Karpas-422 (cell line): ENCODE measurements at regions not wholly inside any gene's neighbourhood (a gene's known extent, or its start where the extent isn't known, plus 50 kb on each side); places are given as distances from the start of the nearest gene placed in this dataset.

ENCODE experiments used
- DNase-seq: peaks from one replicate; pipeline ENCODE4 v3.0.0-alpha.2; 2015
- H2AFZ ChIP-seq: fragments of 200-600 bp; sonication (generic); 2 replicates; pipeline ENCODE4 v1.6.1; 2014; ENCODE audit warnings: antibody characterized with exemption, low read length, mixed read lengths
- H3K27ac ChIP-seq: fragments of 200-600 bp; sonication (generic); 2 replicates; pipeline ENCODE4 v1.5.1; 2014; ENCODE audit warnings: mild to moderate bottlenecking, low read length, moderate library complexity
- H3K27me3 ChIP-seq: fragments of 200-600 bp; sonication (generic); 2 replicates; pipeline ENCODE4 v1.6.1; 2014; ENCODE audit warnings: low read length, mixed read lengths
- H3K36me3 ChIP-seq: fragments of 200-600 bp; sonication (generic); 2 replicates; pipeline ENCODE4 v1.6.1; 2014; ENCODE audit warnings: low read length, mixed read lengths; ENCODE audit not compliant: insufficient read depth
- H3K4me1 ChIP-seq: fragments of 200-600 bp; sonication (generic); 2 replicates; pipeline ENCODE4 v1.6.1; 2014; ENCODE audit warnings: mild to moderate bottlenecking, low read length, mixed read lengths
- H3K4me2 ChIP-seq: fragments of 200-600 bp; sonication (generic); 2 replicates; pipeline ENCODE4 v1.6.1; 2014; ENCODE audit warnings: low read length, low read depth, mild to moderate bottlenecking; ENCODE audit not compliant: poor library complexity, severe bottlenecking
- H3K4me3 ChIP-seq: fragments of 200-600 bp; sonication (generic); 2 replicates; pipeline ENCODE4 v1.5.1; 2014; ENCODE audit warnings: mild to moderate bottlenecking, antibody characterized with exemption, low read length, mixed read lengths
- H3K79me2 ChIP-seq: fragments of 200-600 bp; sonication (generic); 2 replicates; pipeline ENCODE4 v1.6.1; 2014; ENCODE audit warnings: mild to moderate bottlenecking, low read length, mixed read lengths
- H3K9ac ChIP-seq: fragments of 200-600 bp; sonication (generic); 2 replicates; pipeline ENCODE4 v1.6.0; 2014; ENCODE audit warnings: low read length
- H3K9me2 ChIP-seq: fragments of 200-600 bp; sonication (generic), shearing (Covaris generic); replicated peaks from 2 replicates; pipeline ENCODE4 v1.6.0; 2014; ENCODE audit warnings: mild to moderate bottlenecking, low read length, moderate library complexity; ENCODE audit not compliant: insufficient read depth
- H3K9me3 ChIP-seq: fragments of 300-700, 200-600 bp; sonication (generic); 2 replicates; pipeline ENCODE4 v1.6.1; 2014; ENCODE audit warnings: low read length, mixed read lengths
- H4K20me1 ChIP-seq: fragments of 200-600 bp; sonication (generic); 2 replicates; pipeline ENCODE4 v1.6.1; 2014; ENCODE audit warnings: mild to moderate bottlenecking, antibody characterized with exemption, low read length, low read depth; ENCODE audit not compliant: insufficient read depth

DNA sequence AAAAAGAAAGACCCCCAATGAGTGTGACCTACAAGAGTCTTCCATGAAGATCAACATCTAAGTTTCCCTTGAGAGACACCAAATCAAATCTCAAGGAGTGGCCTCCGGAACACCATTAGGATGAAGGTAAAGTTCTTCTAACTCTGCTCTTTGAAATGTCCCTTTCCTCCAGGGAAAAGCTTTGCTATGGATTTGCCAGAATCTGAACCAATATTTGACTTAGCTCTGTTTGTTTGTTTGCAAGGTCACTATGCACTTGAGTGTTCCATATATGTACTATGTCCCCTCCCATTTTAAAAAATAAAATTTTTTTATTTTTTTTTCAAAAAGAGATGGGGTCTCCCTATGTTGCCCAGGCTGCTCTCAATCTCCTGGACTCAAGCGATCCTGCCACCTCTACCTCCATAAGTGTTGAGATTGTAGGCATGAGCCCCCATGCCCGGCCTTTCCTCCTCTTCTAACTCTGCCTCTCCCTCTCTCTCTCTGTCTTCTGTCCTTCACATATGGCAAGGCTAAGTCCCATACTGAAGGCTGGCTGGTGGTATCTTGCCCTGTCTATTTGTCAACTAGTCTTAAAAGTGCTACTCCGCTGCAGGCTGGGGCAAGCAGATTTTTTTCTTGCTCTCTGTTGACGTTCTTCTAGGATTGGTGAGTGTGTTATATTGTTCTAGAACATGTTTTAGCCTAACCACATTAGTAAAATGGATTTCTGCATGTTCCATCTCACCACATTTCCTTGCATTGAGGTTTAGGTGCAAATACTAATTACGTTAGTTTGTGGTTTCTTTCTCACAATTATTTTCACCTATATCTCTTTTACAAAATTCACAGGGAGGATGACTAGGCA lies 276.7 kb upstream of the DYNLRB2 start:
- DNase-seq = no peak
- no peak overlapping the region for H3K4me3 ChIP-seq
- no peaks in the 10 kb centered on the region for H3K9me2 ChIP-seq
- no peak overlapping the region for H3K4me2 ChIP-seq
- no peaks in the 10 kb centered on the region for H3K4me1 ChIP-seq
- no peaks in the 10 kb centered on the region for H3K27me3 ChIP-seq
- H3K27ac ChIP-seq = no peak overlapping the region
- no peak overlapping the region for H2AFZ ChIP-seq
- H4K20me1 ChIP-seq = no peaks in the 10 kb centered on the region
- H3K79me2 ChIP-seq = no peaks in the 10 kb centered on the region
- H3K9ac ChIP-seq = no peak overlapping the region
- H3K9me3 ChIP-seq = no peaks in the 10 kb centered on the region
- H3K36me3 ChIP-seq = no peaks in the 10 kb centered on the region

DNA sequence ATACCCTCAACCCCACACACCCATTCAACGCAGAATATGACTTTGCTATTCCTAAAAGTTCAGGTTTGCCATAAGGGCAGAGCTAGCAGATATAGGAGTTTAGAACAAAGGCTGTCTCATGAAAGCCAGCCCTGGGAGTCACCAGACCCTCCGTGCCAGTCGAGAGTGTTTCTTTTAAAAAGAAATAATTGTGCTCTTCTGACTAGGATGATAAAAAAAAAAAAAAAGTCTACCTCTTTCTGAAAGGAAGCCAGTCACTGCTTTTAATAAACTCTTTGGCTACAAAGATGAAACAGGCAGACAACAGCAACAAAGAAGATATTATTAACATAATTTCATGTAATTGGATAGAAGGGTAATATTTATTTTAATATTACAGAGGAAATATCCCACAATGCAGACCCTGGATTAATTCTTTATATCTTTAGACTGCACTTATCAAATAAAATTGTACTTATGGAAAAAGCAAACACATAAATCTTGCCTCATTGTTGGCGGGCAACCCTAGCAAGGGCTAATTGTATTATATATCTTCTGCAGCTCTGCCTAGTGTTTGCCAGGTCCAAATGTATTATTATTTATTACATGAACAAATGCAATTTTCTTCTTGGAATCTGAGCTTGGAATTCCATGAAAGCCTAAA lies 277.5 kb upstream of the DYNLRB2 start:
- Histone ChIP-seq H2AFZ (no peak overlapping the region), H3K9ac (no peak overlapping the region), H3K4me1 (no peaks in the 10 kb centered on the region), H4K20me1 (no peaks in the 10 kb centered on the region), H3K4me3 (no peak overlapping the region), H3K9me3 (no peaks in the 10 kb centered on the region), H3K27me3 (no peaks in the 10 kb centered on the region), H3K4me2 (no peak overlapping the region), H3K36me3 (no peaks in the 10 kb centered on the region), H3K27ac (no peak overlapping the region), H3K9me2 (no peaks in the 10 kb centered on the region), H3K79me2 (no peaks in the 10 kb centered on the region)
- no peak for DNase-seq

DNA sequence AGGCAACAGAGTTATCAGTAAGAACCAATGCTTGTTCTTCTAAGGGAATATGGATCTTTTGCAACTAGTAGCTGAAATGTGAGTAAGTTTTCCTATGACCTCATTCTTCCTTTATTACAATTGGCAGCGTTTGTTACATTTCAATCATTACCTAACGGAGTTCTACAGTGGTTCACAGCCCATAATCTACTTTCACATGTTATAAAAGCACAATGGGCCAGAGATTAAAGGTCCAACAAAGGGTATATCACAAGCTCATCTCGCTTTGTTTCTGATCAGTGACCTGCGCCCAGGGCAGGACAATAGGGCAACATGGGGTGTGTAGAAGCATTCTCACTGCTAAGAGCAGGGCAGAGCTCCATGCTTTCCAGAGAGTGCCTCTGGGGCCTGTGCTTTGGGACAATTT lies 279.9 kb upstream of the DYNLRB2 start:
- Histone ChIP-seq H3K9me2 (no peaks in the 10 kb centered on the region), H3K9ac (no peak overlapping the region), H2AFZ (no peak overlapping the region), H3K9me3 (no peaks in the 10 kb centered on the region), H3K79me2 (no peaks in the 10 kb centered on the region), H3K4me2 (no peak overlapping the region), H3K4me3 (no peak overlapping the region), H3K36me3 (no peaks in the 10 kb centered on the region), H3K27ac (no peak overlapping the region), H3K27me3 (0 out of 2 replicates have a peak, but pooled peaks cover 2% of the 10 kb centered on the region), H3K4me1 (no peaks in the 10 kb centered on the region), H4K20me1 (no peaks in the 10 kb centered on the region)
- no peak for DNase-seq

- no peak for DNase-seq
- no peak overlapping the region for H3K27ac ChIP-seq
- H3K36me3 ChIP-seq = no peaks in the 10 kb centered on the region
- H2AFZ ChIP-seq = no peak overlapping the region
- H4K20me1 ChIP-seq = no peaks in the 10 kb centered on the region
- H3K9me3 ChIP-seq = no peaks in the 10 kb centered on the region
- no peaks in the 10 kb centered on the region for H3K79me2 ChIP-seq
- H3K9me2 ChIP-seq = no peaks in the 10 kb centered on the region
- no peak overlapping the region for H3K4me2 ChIP-seq
- H3K4me3 ChIP-seq = no peak overlapping the region
- H3K27me3 ChIP-seq = 0 out of 2 replicates have a peak, but pooled peaks cover 2% of the 10 kb centered on the region
- no peaks in the 10 kb centered on the region for H3K4me1 ChIP-seq
- no peak overlapping the region for H3K9ac ChIP-seq
These were observed 281.4 kb upstream of the DYNLRB2 start for GRCh38 chr16:80259290-80259805.

GRCh38 chr16:80258407-80258806 lies 282.4 kb upstream of the DYNLRB2 start:
- DNase-seq = no peak

GRCh38 chr16:80254970-80255369 lies 285.8 kb upstream of the DYNLRB2 start:
- Histone ChIP-seq H3K9me3 (no peaks in the 10 kb centered on the region), H4K20me1 (no peaks in the 10 kb centered on the region), H3K27ac (no peak overlapping the region), H3K4me1 (no peaks in the 10 kb centered on the region), H3K27me3 (0 out of 2 replicates have a peak, but pooled peaks cover 2% of the 10 kb centered on the region), H3K36me3 (no peaks in the 10 kb centered on the region), H2AFZ (no peak overlapping the region), H3K9ac (no peak overlapping the region), H3K4me3 (no peak overlapping the region), H3K4me2 (no peak overlapping the region), H3K79me2 (no peaks in the 10 kb centered on the region), H3K9me2 (no peaks in the 10 kb centered on the region)
- DNase-seq = no peak

More at GRCh38 chr16:80258407-80258806, 282.4 kb upstream of the DYNLRB2 start:
- no peaks in the 10 kb centered on the region for H3K9me2 ChIP-seq
- 0 out of 2 replicates have a peak, but pooled peaks cover 2% of the 10 kb centered on the region for H3K27me3 ChIP-seq
- no peak overlapping the region for H2AFZ ChIP-seq
- H3K4me2 ChIP-seq = no peak overlapping the region
- no peaks in the 10 kb centered on the region for H3K79me2 ChIP-seq
- H3K9ac ChIP-seq = no peak overlapping the region
- no peaks in the 10 kb centered on the region for H4K20me1 ChIP-seq
- H3K36me3 ChIP-seq = no peaks in the 10 kb centered on the region
- H3K9me3 ChIP-seq = no peaks in the 10 kb centered on the region
- no peak overlapping the region for H3K27ac ChIP-seq
- H3K4me3 ChIP-seq = no peak overlapping the region
- H3K4me1 ChIP-seq = no peaks in the 10 kb centered on the region

DNA sequence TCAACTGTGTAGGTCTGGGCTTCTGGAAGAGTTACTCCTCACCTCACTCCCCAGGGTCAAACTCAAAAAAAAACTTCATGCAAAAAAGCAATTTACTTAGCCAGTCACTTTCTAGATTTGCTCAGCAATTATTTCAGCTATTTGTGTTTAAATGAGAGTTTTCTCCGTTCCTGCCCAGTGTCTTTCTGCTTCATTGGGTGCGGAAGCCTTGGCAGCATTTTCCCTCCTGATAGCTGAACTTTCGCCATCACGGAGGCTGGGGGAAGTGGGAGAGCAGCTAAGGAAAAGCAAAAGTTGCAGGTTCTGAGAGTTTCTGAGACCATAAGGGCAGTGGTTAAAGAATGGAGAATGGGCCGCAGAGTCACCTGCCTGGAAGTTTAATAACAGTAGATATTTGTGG lies 287.1 kb upstream of the DYNLRB2 start:
- H4K20me1 ChIP-seq = no peaks in the 10 kb centered on the region
- no peaks in the 10 kb centered on the region for H3K9me2 ChIP-seq
- H2AFZ ChIP-seq = no peak overlapping the region
- H3K4me2 ChIP-seq = no peak overlapping the region
- H3K9me3 ChIP-seq = no peaks in the 10 kb centered on the region
- 0 out of 2 replicates have a peak, but pooled peaks cover 2% of the 10 kb centered on the region for H3K27me3 ChIP-seq
- no peaks in the 10 kb centered on the region for H3K36me3 ChIP-seq
- H3K27ac ChIP-seq = no peak overlapping the region
- no peak overlapping the region for H3K9ac ChIP-seq
- H3K4me1 ChIP-seq = no peaks in the 10 kb centered on the region
- no peak for DNase-seq
- no peaks in the 10 kb centered on the region for H3K79me2 ChIP-seq
- H3K4me3 ChIP-seq = no peak overlapping the region

- DNase-seq = no peak
- no peaks in the 10 kb centered on the region for H4K20me1 ChIP-seq
- no peak overlapping the region for H3K4me3 ChIP-seq
- H3K9me3 ChIP-seq = no peaks in the 10 kb centered on the region
- H3K27me3 ChIP-seq = no peaks in the 10 kb centered on the region
- H3K79me2 ChIP-seq = no peaks in the 10 kb centered on the region
- no peaks in the 10 kb centered on the region for H3K4me1 ChIP-seq
- H3K9ac ChIP-seq = no peak overlapping the region
- no peaks in the 10 kb centered on the region for H3K9me2 ChIP-seq
- no peak overlapping the region for H3K4me2 ChIP-seq
- H2AFZ ChIP-seq = no peak overlapping the region
- no peak overlapping the region for H3K27ac ChIP-seq
- H3K36me3 ChIP-seq = no peaks in the 10 kb centered on the region
These were observed 290.4 kb upstream of the DYNLRB2 start for GRCh38 chr16:80250381-80250780.
